Left renal pelvis (tissue), 4 donors: ENCODE measurements at regions not wholly inside any gene's neighbourhood (a gene's known extent, or its start where the extent isn't known, plus 50 kb on each side); places are given as distances from the start of the nearest gene placed in this dataset.

Experiments
- DNase-seq, 4 donors: peaks; one replicate each; pipeline ENCODE4 v3.0.0-alpha.2; 2013; ENCODE audit warnings: low read depth in 4 of 4, low spot score in 3 of 4

- DNase-seq = no peak
Observed at GRCh38 chr15:95208071-95208470, 976.7 kb downstream of the MCTP2 start.

GRCh38 chr15:95208988-95209387 is 977.6 kb downstream of the MCTP2 start:
- no peak for DNase-seq

- DNase-seq = no peak
Observed at GRCh38 chr15:95210436-95210981, 979.1 kb downstream of the MCTP2 start.

GRCh38 chr15:95215017-95215416 is 983.7 kb downstream of the MCTP2 start:
- DNase-seq = no peak

- no peak for DNase-seq
Observed at GRCh38 chr15:95226835-95227234, 995.5 kb downstream of the MCTP2 start.

DNA sequence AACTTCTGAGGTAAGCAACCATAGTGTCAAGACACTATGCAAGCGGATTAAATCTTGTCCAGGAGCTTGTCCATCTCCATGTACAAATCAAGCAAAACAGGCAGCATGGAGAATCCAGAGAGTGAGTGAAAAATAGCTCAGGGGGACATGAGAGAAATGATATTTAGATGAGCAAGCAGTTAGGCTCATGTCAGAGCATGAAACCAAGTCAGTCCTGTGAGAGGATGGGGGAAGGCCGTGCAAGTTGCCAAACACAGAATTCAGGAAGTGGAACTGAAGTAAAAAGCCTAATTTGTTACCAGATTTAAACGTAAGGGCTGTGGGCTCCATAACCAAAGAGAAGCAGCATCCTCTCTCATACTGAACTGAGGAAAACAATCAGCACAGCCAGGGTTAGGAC is 995.9 kb downstream of the MCTP2 start:
- no peak for DNase-seq

DNA sequence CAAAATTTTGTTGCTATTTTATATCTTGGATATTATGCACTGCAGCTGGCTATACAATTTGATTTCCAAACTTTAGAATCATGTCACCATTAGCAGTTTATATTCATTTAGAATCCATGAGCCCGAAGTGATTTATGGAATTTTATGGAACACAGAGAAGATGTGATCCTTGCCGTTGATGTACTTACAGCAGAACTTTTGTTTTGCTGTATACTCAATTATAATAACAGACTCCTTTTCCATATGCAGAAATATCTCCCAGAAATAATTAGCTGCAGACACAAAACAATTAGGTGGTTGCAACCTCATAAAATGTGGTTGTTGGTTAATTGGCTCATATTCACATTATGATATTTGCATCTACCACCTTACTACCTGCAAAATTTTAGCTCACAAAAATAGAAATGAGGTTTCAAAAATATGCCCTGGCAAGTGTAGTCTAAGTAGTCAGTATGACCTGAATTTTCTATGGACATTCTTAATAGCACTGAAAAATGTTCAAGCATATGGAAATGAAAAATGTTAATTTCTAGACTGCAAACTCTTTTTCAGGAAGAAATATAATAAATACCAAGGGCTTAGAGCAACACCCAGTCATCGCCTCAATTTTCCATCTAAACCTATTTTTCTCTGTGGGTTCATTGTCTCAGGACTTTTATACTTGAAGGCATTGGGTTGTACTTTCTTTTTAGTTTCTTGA is 997.6 kb downstream of the MCTP2 start:
- no peak for DNase-seq

DNA sequence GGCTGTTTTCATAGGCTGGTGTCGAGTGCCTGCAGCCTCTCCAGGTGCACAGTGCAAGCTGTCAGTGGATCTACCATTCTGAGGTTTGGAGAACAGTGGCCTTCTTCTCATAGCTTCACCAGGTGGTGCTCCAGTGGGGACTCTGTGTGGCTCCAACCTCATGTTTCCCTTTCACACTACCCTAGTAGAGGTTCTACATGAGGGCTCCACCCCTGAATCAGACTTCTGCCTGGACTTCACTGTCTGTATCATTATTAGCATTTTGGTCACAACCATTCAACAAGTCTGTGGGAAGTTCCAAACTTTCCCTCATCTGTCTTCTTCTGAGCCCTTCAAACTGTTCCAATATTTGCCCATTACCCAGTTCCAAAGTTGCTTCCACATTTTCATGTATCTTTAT is 1003.7 kb downstream of the MCTP2 start:
- DNase-seq = no peak

DNA sequence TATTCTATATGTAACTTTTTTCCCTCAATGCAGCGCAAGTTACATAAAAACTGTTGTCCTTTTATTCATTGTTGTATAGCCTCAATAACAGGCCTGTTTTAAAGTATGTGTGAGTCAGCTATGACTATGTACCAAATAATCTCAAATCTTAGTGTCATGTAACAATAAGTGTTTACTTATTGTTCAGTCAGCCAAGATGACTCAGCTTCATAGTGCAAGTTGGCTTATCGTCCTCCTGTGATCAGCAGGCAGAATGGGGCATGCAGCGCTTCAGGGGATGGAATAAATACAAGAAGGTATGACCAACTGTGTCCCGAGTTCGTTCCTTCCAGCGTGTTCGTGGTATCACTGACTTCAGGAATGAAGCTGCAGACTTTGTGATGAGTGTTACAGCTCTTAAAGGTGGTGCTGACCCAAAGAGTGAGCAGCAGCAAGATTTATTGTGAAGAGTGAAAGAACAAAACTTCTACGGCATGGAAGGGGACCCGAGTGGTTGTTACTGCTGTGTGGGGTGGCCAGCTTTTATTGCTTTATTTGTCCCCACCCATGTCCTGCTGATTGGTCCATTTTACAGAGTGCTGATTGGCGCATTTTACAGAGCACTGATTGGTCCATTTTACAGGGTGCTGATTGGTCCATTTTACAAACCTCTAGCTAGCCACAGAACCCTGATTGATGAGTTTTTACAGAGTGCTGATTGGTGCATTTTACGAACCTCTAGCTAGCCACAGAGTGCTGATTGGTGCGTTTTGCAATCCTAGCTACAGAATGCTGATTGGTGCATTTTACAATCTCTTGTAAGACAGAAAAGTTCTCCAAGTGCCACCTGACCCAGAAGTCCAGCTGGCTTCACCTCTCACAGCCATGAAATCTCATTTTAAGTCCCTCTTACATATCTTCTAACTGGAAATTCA is 1016.0 kb downstream of the MCTP2 start:
- no peak for DNase-seq

GRCh38 chr15:95249524-95249923 is 1018.2 kb downstream of the MCTP2 start:
- DNase-seq = no peak

GRCh38 chr15:95252404-95252803 is 1021.0 kb downstream of the MCTP2 start:
- DNase-seq = no peak

DNA sequence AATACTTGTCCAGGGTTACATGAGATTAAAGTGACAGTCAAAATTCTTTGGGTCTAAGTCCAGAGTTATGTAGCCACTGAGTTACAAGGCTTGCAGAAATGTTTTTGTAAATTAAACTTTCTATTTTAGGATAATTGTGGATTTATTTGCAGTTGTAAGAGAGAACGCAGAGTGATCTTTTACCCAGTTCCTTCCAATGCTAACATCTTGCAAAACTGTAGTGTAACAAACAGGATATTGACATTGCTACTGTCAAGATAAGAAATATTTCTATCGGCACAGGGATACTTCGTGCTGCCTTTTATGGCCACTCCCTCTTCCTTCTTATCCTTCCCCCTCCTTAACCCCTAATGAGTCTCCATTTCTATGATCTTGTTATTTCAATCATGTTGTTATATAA is 1022.9 kb downstream of the MCTP2 start:
- no peak for DNase-seq

- DNase-seq = peak; percentile 79 to 87 (median 82)
Observed at GRCh38 chr15:95259513-95259912, 1028.2 kb downstream of the MCTP2 start.

- DNase-seq = no peak
Observed at GRCh38 chr15:95259965-95260364, 1028.6 kb downstream of the MCTP2 start.

- no peak for DNase-seq
Observed at GRCh38 chr15:95260856-95261255, 1029.5 kb downstream of the MCTP2 start.

- no peak for DNase-seq
Observed at GRCh38 chr15:95261546-95261945, 1030.2 kb downstream of the MCTP2 start.

DNA sequence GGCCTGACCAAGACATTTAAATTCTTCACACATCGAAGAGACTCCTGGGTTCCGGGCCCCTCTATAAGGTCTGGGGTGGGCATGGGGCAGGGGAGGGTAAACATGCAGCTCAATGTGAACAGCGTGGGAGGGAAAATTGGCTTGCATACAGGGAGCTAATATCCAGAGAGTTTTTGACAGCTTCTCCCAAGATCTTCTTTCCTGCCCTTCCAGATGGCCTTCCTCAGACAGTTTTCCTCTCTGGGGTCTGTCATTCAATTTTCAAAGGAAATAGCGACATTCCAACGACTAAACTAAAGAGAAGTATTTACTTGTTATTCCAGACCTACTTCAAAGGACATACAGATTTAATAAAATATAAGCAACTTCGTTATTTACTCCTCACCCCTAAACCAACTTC is 1030.6 kb downstream of the MCTP2 start:
- no peak for DNase-seq

DNA sequence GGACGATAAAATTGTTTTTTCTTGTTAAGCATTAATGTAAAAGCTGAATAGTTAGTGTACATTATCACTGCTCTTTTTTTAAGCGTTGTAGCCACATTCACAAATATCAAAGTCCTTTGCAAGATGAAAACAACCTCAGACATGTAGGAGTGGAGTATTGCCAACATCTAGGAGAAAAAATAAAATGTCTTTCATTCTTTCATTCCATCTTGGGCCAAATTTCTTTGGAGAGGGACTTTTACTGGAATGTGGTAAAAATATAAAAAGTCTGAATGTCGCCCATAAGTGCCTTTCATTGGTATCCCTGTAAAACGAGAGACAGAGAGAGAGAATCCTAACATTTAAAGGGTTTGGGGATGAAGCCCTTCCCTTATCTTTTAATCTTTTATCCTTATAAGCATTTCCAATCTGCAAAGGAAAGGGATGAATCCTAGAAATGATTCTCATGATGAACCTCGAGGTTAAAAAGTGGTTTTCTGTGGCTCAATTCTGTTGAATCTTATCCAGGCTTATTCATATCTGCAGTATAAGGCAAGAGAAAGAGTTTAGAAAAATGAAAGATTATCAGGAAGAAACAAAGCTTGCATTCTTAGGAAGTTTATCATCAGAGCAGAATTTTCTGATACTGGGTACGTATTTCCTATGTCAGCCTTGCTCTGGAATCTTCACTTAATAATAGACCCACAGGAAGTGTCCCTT is 1031.7 kb downstream of the MCTP2 start:
- no peak for DNase-seq

DNA sequence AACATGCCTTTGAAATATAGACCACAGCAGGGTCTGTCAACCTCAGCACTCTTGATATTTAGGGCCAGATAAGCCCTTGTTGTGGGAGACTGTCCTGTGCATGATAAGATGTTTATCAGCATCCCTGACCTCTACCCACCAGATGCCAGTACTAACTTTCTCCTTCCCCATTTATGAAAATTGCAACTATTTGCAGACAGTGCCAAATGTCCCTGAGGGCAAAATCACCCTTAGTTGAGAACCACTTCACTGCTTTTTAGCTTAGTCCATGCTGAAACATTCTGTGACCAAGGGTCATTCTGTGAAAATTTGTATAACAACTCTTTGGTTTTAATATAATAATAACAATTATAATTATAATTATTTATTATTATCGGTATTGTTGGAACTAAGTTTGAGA is 1032.4 kb downstream of the MCTP2 start:
- DNase-seq = no peak

GRCh38 chr15:95265419-95265997 is 1034.1 kb downstream of the MCTP2 start:
- no peak for DNase-seq
